SK-N-SH (cell line): ENCODE measurements at regions not wholly inside any gene's neighbourhood (a gene's known extent, or its start where the extent isn't known, plus 50 kb on each side); places are given as distances from the start of the nearest gene placed in this dataset.

Experiments used
- CTCF ChIA-PET: fragments of 300-600, 350-600 bp; formaldehyde crosslinking; extraction: SDS; loops from one replicate; lab custom pipeline; 2021; lab: Yijun Ruan, JAX
- POLR2A ChIA-PET: fragments of 350-600 bp; sonication (Branson Sonifier 250); formaldehyde crosslinking; extraction: SDS; loops from one replicate; lab custom pipeline; 2020; ENCODE audit warnings: antibody characterized with exemption, inconsistent platforms; lab: Yijun Ruan, JAX
- DNase-seq: peaks from one replicate; pipeline ENCODE4 v3.0.0; 2012
- H2AFZ ChIP-seq: fragments of 200-600 bp; sonication (generic); 2 replicates; pipeline ENCODE4 v1.8.1; 2016; ENCODE audit warnings: antibody characterized with exemption, mild to moderate bottlenecking, low read depth
- H3F3A ChIP-seq: fragments of 200-600 bp; sonication (generic); replicated peaks from 2 replicates; pipeline ENCODE3; 2016; ENCODE audit warnings: antibody characterized with exemption, mild to moderate bottlenecking; ENCODE audit not compliant: insufficient read depth
- H3K27ac ChIP-seq, 2 experiments: fragments of 200-500 bp in 1 of 2; fragments of 200-600 bp in 1 of 2; sonication (Bioruptor generic) in 1 of 2; sonication (generic), shearing (Covaris generic) in 1 of 2; 2 replicates each; pipeline versions ENCODE4 v1.5.1 to v1.6.1; 2014 to 2016; ENCODE audit warnings: low read depth in 2 of 2, inconsistent platforms in 1 of 2, low read length in 1 of 2, mild to moderate bottlenecking in 1 of 2, mixed read lengths in 1 of 2
- H3K27me3 ChIP-seq: fragments of 200-600 bp; sonication (generic), shearing (Covaris generic); 2 replicates; pipeline ENCODE4 v1.6.1; 2016; ENCODE audit warnings: mixed run types; ENCODE audit not compliant: insufficient read depth
- H3K36me3 ChIP-seq, 2 experiments: fragments of 200-500 bp in 1 of 2; fragments of 200-600 bp in 1 of 2; sonication (Bioruptor generic) in 1 of 2; sonication (generic) in 1 of 2; replicated peaks in 1 of 2; 2 replicates each; pipeline versions ENCODE3 to v1.5.1; 2014 to 2016; ENCODE audit warnings: low read length in 1 of 2, mild to moderate bottlenecking in 1 of 2; ENCODE audit not compliant: insufficient read depth in 2 of 2, control insufficient read depth in 1 of 2
- H3K4me1 ChIP-seq, 2 experiments: fragments of 200-500 bp in 1 of 2; fragments of 200-600 bp in 1 of 2; sonication (Bioruptor generic) in 1 of 2; sonication (generic), shearing (Covaris generic) in 1 of 2; 2 replicates each; pipeline versions ENCODE4 v1.5.1 to v1.6.1; 2014 to 2016; ENCODE audit warnings: low read depth in 1 of 2, low read length in 1 of 2, mixed run types in 1 of 2; ENCODE audit not compliant: insufficient read depth in 2 of 2, control insufficient read depth in 1 of 2
- H3K4me2 ChIP-seq: fragments of 200-600 bp; sonication (generic), shearing (Covaris generic); 2 replicates; pipeline ENCODE4 v1.6.1; 2017; ENCODE audit warnings: mixed run types
- H3K4me3 ChIP-seq, 2 experiments: fragments of 200-500 bp in 1 of 2; fragments of 200-600 bp in 1 of 2; sonication (Bioruptor generic) in 1 of 2; sonication (generic), shearing (Covaris generic) in 1 of 2; 2 replicates each; pipeline versions ENCODE4 v1.5.1 to v1.8.1; 2014 to 2016; ENCODE audit warnings: low read depth in 2 of 2, inconsistent platforms in 1 of 2, low read length in 1 of 2, mild to moderate bottlenecking in 1 of 2, mixed read lengths in 1 of 2, moderate library complexity in 1 of 2
- H3K79me2 ChIP-seq: fragments of 200-600 bp; sonication (generic); 2 replicates; pipeline ENCODE4 v1.8.1; 2017; ENCODE audit warnings: mild to moderate bottlenecking; ENCODE audit not compliant: insufficient read depth
- H3K9ac ChIP-seq: fragments of 200-600 bp; sonication (generic); 2 replicates; pipeline ENCODE4 v1.6.1; 2017; ENCODE audit warnings: mixed run types
- H3K9me2 ChIP-seq: fragments of 200-600 bp; sonication (generic); 2 replicates; pipeline ENCODE4 v1.6.1; 2017; ENCODE audit warnings: mixed run types
- H3K9me3 ChIP-seq: fragments of 200-600 bp; sonication (generic); 2 replicates; pipeline ENCODE4 v1.6.1; 2017; ENCODE audit warnings: mixed run types, mild to moderate bottlenecking, moderate library complexity
- H4K20me1 ChIP-seq: fragments of 200-600 bp; sonication (generic); 2 replicates; pipeline ENCODE4 v1.6.1; 2017; ENCODE audit warnings: mild to moderate bottlenecking, mixed run types; ENCODE audit not compliant: insufficient read depth
- ELF1 ChIP-seq: IDR thresholded peaks from 2 replicates; pipeline ENCODE4 v1.4.0; 2012
- GABPA ChIP-seq: IDR thresholded peaks from 2 replicates; pipeline ENCODE4 v1.4.0; 2012; ENCODE audit warnings: low read depth, mild to moderate bottlenecking
- MXI1 ChIP-seq: IDR thresholded peaks from 2 replicates; pipeline ENCODE4 v1.6.1; 2012; ENCODE audit warnings: mild to moderate bottlenecking, low read depth, low read length, improper control_type of control experiment
- NFIC ChIP-seq: IDR thresholded peaks from 2 replicates; pipeline ENCODE4 v1.4.0; 2012; ENCODE audit warnings: borderline replicate concordance
- POLR2AphosphoS5 ChIP-seq: IDR thresholded peaks from 2 replicates; pipeline ENCODE4 v1.6.1; 2012; ENCODE audit warnings: low read depth, low read length
- RFX5 ChIP-seq: IDR thresholded peaks from 2 replicates; pipeline ENCODE4 v1.6.1; 2012; ENCODE audit warnings: mild to moderate bottlenecking, improper control_type of control experiment, low read length
- SMC3 ChIP-seq: IDR thresholded peaks from 2 replicates; pipeline ENCODE4 v1.6.1; 2012; ENCODE audit warnings: low read depth, low read length, improper control_type of control experiment
- TAF1 ChIP-seq: IDR thresholded peaks from 2 replicates; pipeline ENCODE4 v1.6.1; 2012; ENCODE audit warnings: low read depth, mild to moderate bottlenecking, low read length, moderate library complexity, borderline replicate concordance
- TEAD4 ChIP-seq: IDR thresholded peaks from 2 replicates; pipeline ENCODE4 v1.4.0; 2012; ENCODE audit warnings: mild to moderate bottlenecking, borderline replicate concordance; ENCODE audit not compliant: insufficient read depth
- TF ChIP-seq, protein P1 (sequence below): IDR thresholded peaks from 2 replicates; pipeline ENCODE4; 2012
- TF ChIP-seq, protein P2 (sequence below): fragments of 150-350 bp; IDR thresholded peaks from 2 replicates; pipeline ENCODE4 v1.6.1; 2017; ENCODE audit warnings: antibody characterized with exemption, low read length, low read depth, borderline replicate concordance
- TF ChIP-seq, protein P3 (sequence below): IDR thresholded peaks from 2 replicates; pipeline ENCODE4 v1.4.0; 2012; ENCODE audit warnings: low read depth, borderline replicate concordance
- TF ChIP-seq, protein P4 (sequence below): fragments of 200-600 bp; sonication (generic); IDR thresholded peaks from 2 replicates; pipeline ENCODE4 v1.6.1; 2017; ENCODE audit warnings: antibody characterized with exemption, mild to moderate bottlenecking, moderate library complexity
- TF ChIP-seq, protein P5 (sequence below): IDR thresholded peaks from 2 replicates; pipeline ENCODE4 v1.4.0; 2012; ENCODE audit warnings: low read depth

DNA sequence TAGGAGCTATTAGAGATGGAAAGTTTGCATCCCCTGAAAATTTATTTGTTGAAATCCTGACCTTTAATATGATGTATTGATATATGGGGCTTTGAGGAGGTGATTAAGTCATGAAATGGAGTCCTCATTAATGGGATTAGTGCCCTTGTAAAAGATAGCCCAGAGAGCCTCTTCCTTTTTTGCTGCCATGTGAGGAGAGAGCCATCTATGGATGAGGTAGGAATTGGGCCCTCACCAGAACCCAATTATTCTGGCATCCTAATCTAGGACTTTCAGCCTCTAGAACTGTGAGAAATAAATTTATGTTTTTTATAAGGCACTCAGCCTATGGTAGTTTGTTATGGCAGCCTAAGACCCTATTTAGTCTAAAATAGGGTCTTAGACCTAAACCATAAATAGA lies 250.2 kb upstream of the SLITRK1 start:
- TF ChIP-seq SMC3 (no peak), RFX5 (no peak), ELF1 (no peak), TAF1 (no peak), MXI1 (no peak), TEAD4 (no peak), NFIC (no peak), GABPA (no peak), POLR2AphosphoS5 (no peak)
- TF ChIP-seq, protein P1, sequence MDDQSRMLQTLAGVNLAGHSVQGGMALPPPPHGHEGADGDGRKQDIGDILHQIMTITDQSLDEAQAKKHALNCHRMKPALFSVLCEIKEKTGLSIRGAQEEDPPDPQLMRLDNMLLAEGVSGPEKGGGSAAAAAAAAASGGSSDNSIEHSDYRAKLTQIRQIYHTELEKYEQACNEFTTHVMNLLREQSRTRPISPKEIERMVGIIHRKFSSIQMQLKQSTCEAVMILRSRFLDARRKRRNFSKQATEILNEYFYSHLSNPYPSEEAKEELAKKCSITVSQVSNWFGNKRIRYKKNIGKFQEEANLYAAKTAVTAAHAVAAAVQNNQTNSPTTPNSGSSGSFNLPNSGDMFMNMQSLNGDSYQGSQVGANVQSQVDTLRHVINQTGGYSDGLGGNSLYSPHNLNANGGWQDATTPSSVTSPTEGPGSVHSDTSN, result no peak
- TF ChIP-seq, protein P2, sequence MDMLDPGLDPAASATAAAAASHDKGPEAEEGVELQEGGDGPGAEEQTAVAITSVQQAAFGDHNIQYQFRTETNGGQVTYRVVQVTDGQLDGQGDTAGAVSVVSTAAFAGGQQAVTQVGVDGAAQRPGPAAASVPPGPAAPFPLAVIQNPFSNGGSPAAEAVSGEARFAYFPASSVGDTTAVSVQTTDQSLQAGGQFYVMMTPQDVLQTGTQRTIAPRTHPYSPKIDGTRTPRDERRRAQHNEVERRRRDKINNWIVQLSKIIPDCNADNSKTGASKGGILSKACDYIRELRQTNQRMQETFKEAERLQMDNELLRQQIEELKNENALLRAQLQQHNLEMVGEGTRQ, result no peak
- TF ChIP-seq, protein P3, sequence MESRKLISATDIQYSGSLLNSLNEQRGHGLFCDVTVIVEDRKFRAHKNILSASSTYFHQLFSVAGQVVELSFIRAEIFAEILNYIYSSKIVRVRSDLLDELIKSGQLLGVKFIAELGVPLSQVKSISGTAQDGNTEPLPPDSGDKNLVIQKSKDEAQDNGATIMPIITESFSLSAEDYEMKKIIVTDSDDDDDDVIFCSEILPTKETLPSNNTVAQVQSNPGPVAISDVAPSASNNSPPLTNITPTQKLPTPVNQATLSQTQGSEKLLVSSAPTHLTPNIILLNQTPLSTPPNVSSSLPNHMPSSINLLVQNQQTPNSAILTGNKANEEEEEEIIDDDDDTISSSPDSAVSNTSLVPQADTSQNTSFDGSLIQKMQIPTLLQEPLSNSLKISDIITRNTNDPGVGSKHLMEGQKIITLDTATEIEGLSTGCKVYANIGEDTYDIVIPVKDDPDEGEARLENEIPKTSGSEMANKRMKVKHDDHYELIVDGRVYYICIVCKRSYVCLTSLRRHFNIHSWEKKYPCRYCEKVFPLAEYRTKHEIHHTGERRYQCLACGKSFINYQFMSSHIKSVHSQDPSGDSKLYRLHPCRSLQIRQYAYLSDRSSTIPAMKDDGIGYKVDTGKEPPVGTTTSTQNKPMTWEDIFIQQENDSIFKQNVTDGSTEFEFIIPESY, result no peak
- TF ChIP-seq, protein P4, sequence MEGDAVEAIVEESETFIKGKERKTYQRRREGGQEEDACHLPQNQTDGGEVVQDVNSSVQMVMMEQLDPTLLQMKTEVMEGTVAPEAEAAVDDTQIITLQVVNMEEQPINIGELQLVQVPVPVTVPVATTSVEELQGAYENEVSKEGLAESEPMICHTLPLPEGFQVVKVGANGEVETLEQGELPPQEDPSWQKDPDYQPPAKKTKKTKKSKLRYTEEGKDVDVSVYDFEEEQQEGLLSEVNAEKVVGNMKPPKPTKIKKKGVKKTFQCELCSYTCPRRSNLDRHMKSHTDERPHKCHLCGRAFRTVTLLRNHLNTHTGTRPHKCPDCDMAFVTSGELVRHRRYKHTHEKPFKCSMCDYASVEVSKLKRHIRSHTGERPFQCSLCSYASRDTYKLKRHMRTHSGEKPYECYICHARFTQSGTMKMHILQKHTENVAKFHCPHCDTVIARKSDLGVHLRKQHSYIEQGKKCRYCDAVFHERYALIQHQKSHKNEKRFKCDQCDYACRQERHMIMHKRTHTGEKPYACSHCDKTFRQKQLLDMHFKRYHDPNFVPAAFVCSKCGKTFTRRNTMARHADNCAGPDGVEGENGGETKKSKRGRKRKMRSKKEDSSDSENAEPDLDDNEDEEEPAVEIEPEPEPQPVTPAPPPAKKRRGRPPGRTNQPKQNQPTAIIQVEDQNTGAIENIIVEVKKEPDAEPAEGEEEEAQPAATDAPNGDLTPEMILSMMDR, result no peak
- TF ChIP-seq, protein P5, sequence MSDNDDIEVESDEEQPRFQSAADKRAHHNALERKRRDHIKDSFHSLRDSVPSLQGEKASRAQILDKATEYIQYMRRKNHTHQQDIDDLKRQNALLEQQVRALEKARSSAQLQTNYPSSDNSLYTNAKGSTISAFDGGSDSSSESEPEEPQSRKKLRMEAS, result no peak
- Histone ChIP-seq H3K4me3 (no peak overlapping the region), H3K4me1 (no peaks in the 10 kb centered on the region), H3K9me2 (no peaks in the 10 kb centered on the region), H3K36me3 (no peaks in the 10 kb centered on the region), H3K9me3 (no peaks in the 10 kb centered on the region), H3K4me2 (no peak overlapping the region), H3K27ac (no peak overlapping the region), H3K79me2 (no peaks in the 10 kb centered on the region), H2AFZ (no peak overlapping the region), H4K20me1 (no peaks in the 10 kb centered on the region), H3K9ac (no peak overlapping the region), H3K27me3 (no peaks in the 10 kb centered on the region), H3F3A (no peaks in the 10 kb centered on the region)
- DNase-seq, result no peak
- ChIA-PET POLR2A (no interaction called here), CTCF (interaction anchor here (0.6 kb wide), 1 partner anchor 144 kb away, joined by 3 read pairs; no protein-coding TSS in a partner anchor)
